ENCODE measurements at regions not wholly inside any gene's neighbourhood (a gene's known extent, or its start where the extent isn't known, plus 50 kb on each side); places are given as distances from the start of the nearest gene placed in this dataset.

GRCh38 chr13:74695021-74695800, 561.0 kb upstream of the KLF12 start:
- TF ChIP-seq POLR2A (IDR thresholded peaks at IDR 0.05), result no peak
- no peak for TF ChIP-seq CTCF (IDR thresholded peaks at IDR 0.05 in 4 of 5, conservative IDR thresholded peaks at IDR 0.05 in 1 of 5)

All from gastrocnemius medialis (tissue), 4 donors.